Astrocyte of the cerebellum (primary cell): ENCODE measurements at regions not wholly inside any gene's neighbourhood (a gene's known extent, or its start where the extent isn't known, plus 50 kb on each side); places are given as distances from the start of the nearest gene placed in this dataset.

Experiments
- DNase-seq: peaks from one replicate; pipeline ENCODE4 v3.0.0-alpha.2; 2011; ENCODE audit warnings: low read depth
- H3K4me3 ChIP-seq: 2 replicates; pipeline ENCODE4 v1.5.1; 2011; ENCODE audit warnings: mild to moderate bottlenecking, low read depth, low read length, moderate library complexity
- CTCF ChIP-seq: IDR thresholded peaks from 2 replicates; pipeline ENCODE4 v1.5.1; 2012; ENCODE audit warnings: low read length, low read depth, moderate library complexity, mild to moderate bottlenecking; ENCODE audit errors: missing control alignments
- in situ Hi-C: cut with HindIII; loops from 2 replicates; pipeline ENCODE4 v1.10.0; 2017; ENCODE audit warnings: low sequenced_read_pairs

GRCh38 chr3:90044084-90044816 is 936.8 kb downstream of the EPHA3 start:
- in situ Hi-C loops, result no loop called here
- DNase-seq, result no peak
- H3K4me3 ChIP-seq, result no peak overlapping the region
- TF ChIP-seq CTCF, result no peak

GRCh38 chr3:90052425-90052950 is 945.1 kb downstream of the EPHA3 start:
- TF ChIP-seq CTCF, result no peak
- in situ Hi-C loops, result no loop called here
- no peak for DNase-seq
- H3K4me3 ChIP-seq, result no peak overlapping the region

- no peak for DNase-seq
- in situ Hi-C loops, result no loop called here
These were observed 946.9 kb downstream of the EPHA3 start for GRCh38 chr3:90054311-90054710.

GRCh38 chr3:90055666-90056065 is 948.2 kb downstream of the EPHA3 start:
- TF ChIP-seq CTCF, result no peak
- no peak overlapping the region for H3K4me3 ChIP-seq
- DNase-seq, result no peak
- in situ Hi-C loops, result no loop called here

More at GRCh38 chr3:90054311-90054710, 946.9 kb downstream of the EPHA3 start:
- no peak overlapping the region for H3K4me3 ChIP-seq
- no peak for TF ChIP-seq CTCF

GRCh38 chr3:90056281-90057032 is 949.0 kb downstream of the EPHA3 start:
- in situ Hi-C loops, result no loop called here
- TF ChIP-seq CTCF, result no peak
- no peak overlapping the region for H3K4me3 ChIP-seq
- DNase-seq, result no peak

GRCh38 chr3:90062016-90062415 is 954.6 kb downstream of the EPHA3 start:
- DNase-seq, result no peak
- H3K4me3 ChIP-seq, result no peak overlapping the region
- in situ Hi-C loops, result no loop called here
- TF ChIP-seq CTCF, result no peak
